Gastrocnemius medialis (tissue), 4 donors: ENCODE measurements at regions not wholly inside any gene's neighbourhood (a gene's known extent, or its start where the extent isn't known, plus 50 kb on each side); places are given as distances from the start of the nearest gene placed in this dataset.

Experiments used
- ATAC-seq, 2 donors: fragments of 150-250 bp; one replicate each; pipeline ENCODE4 v1.9.1; 2016
- DNase-seq, 2 donors: peaks; one replicate each; pipeline ENCODE4 v3.0.0-alpha.2; 2019
- H3K27ac ChIP-seq, 4 donors: fragments of 200-600 bp; sonication (generic); 1 replicate in 1 of 4; 2 replicates in 3 of 4; pipeline ENCODE4 v1.5.1; 2016 to 2018; ENCODE audit warnings: mild to moderate bottlenecking in 2 of 4, moderate library complexity in 1 of 4
- H3K27me3 ChIP-seq, 3 donors: fragments of 200-600 bp; sonication (generic) in 2 of 3; 1 replicate in 1 of 3; 2 replicates in 2 of 3; pipeline versions ENCODE4 v1.5.1 to v1.6.0; 2016 to 2019; ENCODE audit warnings: mild to moderate bottlenecking in 1 of 3, moderate library complexity in 1 of 3
- H3K36me3 ChIP-seq, 2 donors: fragments of 200-600 bp; sonication (generic) in 1 of 2; one replicate each; pipeline ENCODE4 v1.5.1; 2017 to 2018
- H3K4me1 ChIP-seq, 2 donors: fragments of 200-600 bp; sonication (generic) in 1 of 2; one replicate each; pipeline ENCODE4 v1.5.1; 2016 to 2017; ENCODE audit warnings: mild to moderate bottlenecking in 2 of 2
- H3K4me3 ChIP-seq, 4 donors: fragments of 200-600 bp; sonication (generic) in 3 of 4; 1 replicate in 1 of 4; 2 replicates in 3 of 4; pipeline ENCODE4 v1.5.1; 2016 to 2019; ENCODE audit warnings: mild to moderate bottlenecking in 2 of 4
- H3K9me3 ChIP-seq, 3 donors: fragments of 200-600 bp; sonication (generic) in 2 of 3; 1 replicate in 1 of 3; 2 replicates in 2 of 3; pipeline ENCODE4 v1.5.1; 2016 to 2019
- POLR2A ChIP-seq, 2 donors: fragments of 450-650 bp; IDR thresholded peaks; one replicate each; pipeline ENCODE4 v1.6.1; 2017; ENCODE audit warnings: antibody characterized with exemption in 2 of 2, mild to moderate bottlenecking in 2 of 2, moderate library complexity in 2 of 2
- in situ Hi-C, 4 donors: fragments of 200-750 bp; cut with MboI; loops; one replicate each; pipeline versions ENCODE4 v1.15.0 to v1.8.0; 2017; ENCODE audit warnings: low sequenced_read_pairs in 4 of 4
- intact Hi-C: fragments of 100-400 bp; cut with DNase I; formaldehyde crosslinking; loops from one replicate; pipeline ENCODE4 v1.15.1; 2023; ENCODE audit warnings: low total_unique reads
- TF ChIP-seq, protein P1 (sequence below), 5 experiments: fragments of 450-650 bp in 3 of 5; fragments of 200-600 bp in 2 of 5; sonication (generic) in 2 of 5; IDR thresholded peaks in 4 of 5; conservative IDR thresholded peaks in 1 of 5; 1 replicate in 4 of 5; 2 replicates in 1 of 5; pipeline ENCODE4 v1.5.1; 2016 to 2019; ENCODE audit warnings: antibody characterized with exemption in 5 of 5, mild to moderate bottlenecking in 3 of 5, moderate library complexity in 3 of 5

DNA sequence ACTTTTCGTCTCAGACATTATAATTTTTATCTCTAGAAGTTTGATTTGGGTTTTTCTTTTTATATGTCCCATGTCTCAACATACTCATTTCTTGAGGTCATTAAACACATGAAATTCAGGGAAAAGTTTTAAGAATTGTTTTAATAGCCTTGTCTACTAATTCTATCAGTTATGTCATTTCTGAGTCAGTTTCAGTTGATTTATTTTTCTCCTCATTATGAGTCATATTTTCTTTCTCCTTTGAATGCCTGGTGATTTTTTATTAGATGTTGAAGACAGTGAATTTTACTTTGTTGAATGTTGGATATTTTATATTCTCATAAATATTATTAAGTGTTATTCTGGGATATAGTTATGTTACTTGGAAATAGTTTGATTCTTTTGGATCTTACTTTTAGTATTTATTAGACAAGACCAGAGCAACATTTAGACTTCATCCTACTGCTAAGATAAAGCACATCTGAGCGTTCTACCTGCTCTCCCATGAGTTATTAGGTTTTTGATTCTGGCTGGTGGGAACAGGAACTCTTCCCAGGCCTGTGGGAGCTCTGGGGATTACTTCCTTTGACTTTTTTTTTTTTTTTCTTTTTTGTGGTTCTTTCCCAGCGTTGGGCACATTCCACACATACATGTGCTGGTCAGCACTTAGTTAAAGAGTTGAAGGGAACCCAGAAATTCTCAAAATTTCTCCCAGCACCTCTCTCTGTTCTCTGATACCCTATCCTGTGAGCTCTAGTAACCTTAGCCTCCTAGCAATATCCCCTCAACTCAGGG is 1157.7 kb downstream of the BCL11B start:
- no peaks in the 10 kb centered on the region for H3K36me3 ChIP-seq
- TF ChIP-seq, protein P1, sequence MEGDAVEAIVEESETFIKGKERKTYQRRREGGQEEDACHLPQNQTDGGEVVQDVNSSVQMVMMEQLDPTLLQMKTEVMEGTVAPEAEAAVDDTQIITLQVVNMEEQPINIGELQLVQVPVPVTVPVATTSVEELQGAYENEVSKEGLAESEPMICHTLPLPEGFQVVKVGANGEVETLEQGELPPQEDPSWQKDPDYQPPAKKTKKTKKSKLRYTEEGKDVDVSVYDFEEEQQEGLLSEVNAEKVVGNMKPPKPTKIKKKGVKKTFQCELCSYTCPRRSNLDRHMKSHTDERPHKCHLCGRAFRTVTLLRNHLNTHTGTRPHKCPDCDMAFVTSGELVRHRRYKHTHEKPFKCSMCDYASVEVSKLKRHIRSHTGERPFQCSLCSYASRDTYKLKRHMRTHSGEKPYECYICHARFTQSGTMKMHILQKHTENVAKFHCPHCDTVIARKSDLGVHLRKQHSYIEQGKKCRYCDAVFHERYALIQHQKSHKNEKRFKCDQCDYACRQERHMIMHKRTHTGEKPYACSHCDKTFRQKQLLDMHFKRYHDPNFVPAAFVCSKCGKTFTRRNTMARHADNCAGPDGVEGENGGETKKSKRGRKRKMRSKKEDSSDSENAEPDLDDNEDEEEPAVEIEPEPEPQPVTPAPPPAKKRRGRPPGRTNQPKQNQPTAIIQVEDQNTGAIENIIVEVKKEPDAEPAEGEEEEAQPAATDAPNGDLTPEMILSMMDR (IDR thresholded peaks at IDR 0.05 in 4 of 5, conservative IDR thresholded peaks at IDR 0.05 in 1 of 5): no peak
- no peak for TF ChIP-seq POLR2A (IDR thresholded peaks at IDR 0.05)
- no peaks in the 10 kb centered on the region for H3K9me3 ChIP-seq
- H3K4me1 ChIP-seq: no peaks in the 10 kb centered on the region
- H3K27me3 ChIP-seq: no peaks in the 10 kb centered on the region
- ATAC-seq (no peak), DNase-seq (no peak)
- intact Hi-C loops (no loop called here), in situ Hi-C loops (no loop called here)
- no peak overlapping the region for H3K27ac ChIP-seq
- H3K4me3 ChIP-seq: no peak overlapping the region

DNA sequence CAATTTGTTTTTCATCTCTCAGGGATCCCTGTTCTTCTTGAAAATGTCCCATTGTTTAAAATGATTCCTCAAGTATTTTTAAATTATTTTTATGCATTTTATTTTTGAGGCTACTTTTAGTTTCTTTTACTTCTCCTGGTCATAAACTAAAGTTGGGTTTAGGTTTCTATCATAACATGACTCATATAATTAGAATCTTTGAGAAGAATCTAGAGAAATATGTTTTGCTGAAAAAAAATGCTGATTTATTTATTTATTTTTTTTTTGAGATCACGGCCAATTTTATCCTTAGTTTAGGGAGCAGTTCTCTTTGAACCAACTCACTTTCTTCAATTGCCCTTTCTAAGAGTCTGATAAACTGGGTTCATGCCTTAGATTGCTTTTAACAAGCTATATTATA is 1157.1 kb downstream of the BCL11B start:
- H3K9me3 ChIP-seq: no peaks in the 10 kb centered on the region
- no peak for TF ChIP-seq POLR2A (IDR thresholded peaks at IDR 0.05)
- TF ChIP-seq, protein P1 (IDR thresholded peaks at IDR 0.05 in 4 of 5, conservative IDR thresholded peaks at IDR 0.05 in 1 of 5): no peak
- no peak for ATAC-seq
- H3K4me3 ChIP-seq: no peak overlapping the region
- no peak overlapping the region for H3K27ac ChIP-seq
- in situ Hi-C loops: no loop called here
- no peak for DNase-seq
- no peaks in the 10 kb centered on the region for H3K4me1 ChIP-seq
- no peaks in the 10 kb centered on the region for H3K36me3 ChIP-seq
- intact Hi-C loops: no loop called here
- H3K27me3 ChIP-seq: no peaks in the 10 kb centered on the region

DNA sequence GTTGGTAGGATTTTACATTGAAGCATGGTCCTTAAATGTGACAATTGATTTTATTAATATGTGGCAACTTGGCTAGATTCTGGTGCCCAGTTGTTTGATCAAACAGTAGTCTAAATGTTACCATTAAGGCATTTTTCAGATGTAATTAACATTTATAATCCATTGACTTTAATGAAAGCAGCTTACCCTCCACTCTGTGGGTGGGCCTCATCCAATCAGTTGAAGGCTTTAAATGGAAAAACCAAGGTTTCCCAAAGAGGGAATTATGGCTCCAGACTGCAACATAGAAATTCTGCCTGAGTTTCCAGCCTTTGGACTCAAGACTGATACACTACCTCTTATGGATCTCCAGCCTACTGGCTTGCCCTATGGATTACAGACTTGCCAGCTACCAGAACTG is 1153.2 kb downstream of the BCL11B start:
- no peaks in the 10 kb centered on the region for H3K4me1 ChIP-seq
- ATAC-seq: no peak
- no peak overlapping the region for H3K4me3 ChIP-seq
- intact Hi-C loops: no loop called here
- in situ Hi-C loops: no loop called here
- H3K27ac ChIP-seq: no peak overlapping the region
- H3K9me3 ChIP-seq: no peaks in the 10 kb centered on the region
- no peak for TF ChIP-seq POLR2A (IDR thresholded peaks at IDR 0.05)
- TF ChIP-seq, protein P1 (IDR thresholded peaks at IDR 0.05 in 4 of 5, conservative IDR thresholded peaks at IDR 0.05 in 1 of 5): no peak
- DNase-seq: no peak
- no peaks in the 10 kb centered on the region for H3K36me3 ChIP-seq
- H3K27me3 ChIP-seq: no peaks in the 10 kb centered on the region

DNA sequence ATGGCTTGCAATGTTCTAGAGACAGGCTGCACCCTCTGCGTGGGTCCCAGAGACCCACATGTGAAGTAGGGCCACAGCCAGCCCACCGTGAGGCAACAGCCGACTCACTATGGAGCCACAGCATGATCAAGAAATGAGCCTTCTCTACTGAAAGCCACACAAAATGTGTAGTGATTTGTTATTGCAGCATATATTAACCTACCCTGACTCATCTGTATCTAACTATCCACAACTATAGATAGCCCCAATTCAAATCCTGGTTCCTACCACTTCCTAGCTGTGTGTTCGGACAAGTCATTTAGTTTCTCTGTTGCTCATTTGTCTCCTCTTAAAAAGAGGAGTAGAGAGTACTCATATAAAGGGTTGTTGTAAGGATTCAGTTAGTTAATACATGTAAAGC is 1152.3 kb downstream of the BCL11B start:
- H3K27ac ChIP-seq: no peak overlapping the region
- TF ChIP-seq, protein P1 (IDR thresholded peaks at IDR 0.05 in 4 of 5, conservative IDR thresholded peaks at IDR 0.05 in 1 of 5): no peak
- no peak for TF ChIP-seq POLR2A (IDR thresholded peaks at IDR 0.05)
- H3K27me3 ChIP-seq: no peaks in the 10 kb centered on the region
- H3K36me3 ChIP-seq: no peaks in the 10 kb centered on the region
- DNase-seq: no peak
- H3K4me3 ChIP-seq: no peak overlapping the region
- in situ Hi-C loops: no loop called here
- intact Hi-C loops: no loop called here
- H3K4me1 ChIP-seq: no peaks in the 10 kb centered on the region
- no peaks in the 10 kb centered on the region for H3K9me3 ChIP-seq
- ATAC-seq: no peak
